GM23248 (cell line): ENCODE measurements at regions not wholly inside any gene's neighbourhood (a gene's known extent, or its start where the extent isn't known, plus 50 kb on each side); places are given as distances from the start of the nearest gene placed in this dataset.

Experiments used
- EZH2 ChIP-seq: fragments of 200-600 bp; sonication (generic); IDR thresholded peaks from 2 replicates; pipeline ENCODE4 v1.6.1; 2018; ENCODE audit warnings: antibody characterized with exemption, mild to moderate bottlenecking; ENCODE audit not compliant: insufficient read depth, poor library complexity, severe bottlenecking
- EZH2phosphoT487 ChIP-seq: fragments of 200-600 bp; sonication (generic); IDR thresholded peaks from 2 replicates; pipeline ENCODE4 v1.6.1; 2018; ENCODE audit warnings: antibody characterized with exemption, moderate library complexity, mild to moderate bottlenecking, low read depth; ENCODE audit not compliant: insufficient read depth

DNA sequence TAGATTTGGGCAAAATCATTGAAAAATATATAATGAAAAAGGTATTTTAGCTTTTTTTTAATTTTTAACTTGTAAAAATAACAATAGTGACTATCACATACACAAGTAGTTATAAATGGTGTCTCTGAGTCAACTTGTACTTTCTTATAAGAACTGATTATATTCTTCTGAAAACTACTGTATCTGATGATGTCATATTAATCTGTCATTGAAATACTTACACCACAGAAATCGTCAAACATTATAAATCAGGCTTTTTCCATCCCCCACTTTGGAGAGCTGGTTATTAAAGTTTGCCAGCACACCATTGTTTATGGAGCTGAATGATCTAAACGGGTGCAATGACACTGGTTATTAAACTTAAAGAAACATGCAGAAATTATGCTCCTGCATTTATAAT, 1259.6 kb upstream of the CNTN5 start:
- TF ChIP-seq EZH2 (no peak), EZH2phosphoT487 (no peak)
